ENCODE measurements at regions not wholly inside any gene's neighbourhood (a gene's known extent, or its start where the extent isn't known, plus 50 kb on each side); places are given as distances from the start of the nearest gene placed in this dataset.

DNA sequence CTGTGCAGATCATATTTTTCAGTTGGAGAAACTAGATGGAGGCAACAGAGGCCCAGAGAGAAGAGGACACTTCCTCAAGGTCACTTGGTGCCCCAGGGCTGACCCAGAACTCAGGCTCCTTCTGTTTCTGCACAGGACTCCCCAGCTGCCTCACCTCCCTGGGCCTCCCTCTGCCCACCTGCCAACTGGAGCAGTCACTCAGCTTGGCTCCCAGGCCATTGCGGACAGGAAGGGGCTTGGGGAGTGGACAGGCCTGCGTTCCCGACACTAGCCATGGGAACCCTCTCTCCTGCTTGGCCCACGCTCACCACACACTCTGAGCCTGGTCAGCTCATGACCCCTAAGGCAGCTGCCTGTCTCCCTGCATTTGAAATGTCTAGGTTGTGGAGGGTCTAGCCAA, 78.1 kb upstream of the BRD7 start:
- Mint-ChIP-seq H3K4me1 (peaks cover 52% of the 10 kb centered on the region), H3K9me3 (peaks cover 13% of the 10 kb centered on the region), H3K4me3 (no peak overlapping the region), H3K27me3 (ENCODE audit: low read depth) (peaks cover 4% of the 10 kb centered on the region), H3K27ac (no peak overlapping the region), H3K36me3 (peaks cover 6% of the 10 kb centered on the region)
- DNase-seq (ENCODE audit: low spot score) (no peak), ATAC-seq (no peak)
- ChIA-PET POLR2A (no interaction called here), CTCF (interaction anchor here (1.1 to 4.0 kb wide), 3 partner anchors 147 to 221 kb away, joined by 3 to 12 read pairs (median 4); no protein-coding TSS in a partner anchor)
- TF ChIP-seq TP53 (CRISPR knock-in tag; IDR thresholded peaks at IDR 0.05) (no peak), NR3C1 (CRISPR knock-in tag; conservative IDR thresholded peaks at IDR 0.05; ENCODE audit: low read depth) (no peak), HMGA2 (CRISPR knock-in tag; IDR thresholded peaks at IDR 0.05) (no peak), ATF1 (CRISPR knock-in tag; IDR thresholded peaks at IDR 0.05) (no peak), FOXK1 (CRISPR knock-in tag; IDR thresholded peaks at IDR 0.05) (no peak), NR1H2 (CRISPR knock-in tag; IDR thresholded peaks at IDR 0.05) (no peak), MYBL2 (CRISPR knock-in tag; IDR thresholded peaks at IDR 0.05) (no peak), JAZF1 (CRISPR knock-in tag; IDR thresholded peaks at IDR 0.05) (no peak), ZNF423 (CRISPR knock-in tag; IDR thresholded peaks at IDR 0.05) (no peak), ZNF425 (CRISPR knock-in tag; conservative IDR thresholded peaks at IDR 0.05) (no peak), EMX1 (CRISPR knock-in tag; IDR thresholded peaks at IDR 0.05) (no peak), ZSCAN18 (CRISPR knock-in tag; IDR thresholded peaks at IDR 0.05) (no peak), ZNF121 (CRISPR knock-in tag; IDR thresholded peaks at IDR 0.05) (no peak), SMAD4 (CRISPR knock-in tag; IDR thresholded peaks at IDR 0.05) (no peak)
- TF ChIP-seq, protein P1, sequence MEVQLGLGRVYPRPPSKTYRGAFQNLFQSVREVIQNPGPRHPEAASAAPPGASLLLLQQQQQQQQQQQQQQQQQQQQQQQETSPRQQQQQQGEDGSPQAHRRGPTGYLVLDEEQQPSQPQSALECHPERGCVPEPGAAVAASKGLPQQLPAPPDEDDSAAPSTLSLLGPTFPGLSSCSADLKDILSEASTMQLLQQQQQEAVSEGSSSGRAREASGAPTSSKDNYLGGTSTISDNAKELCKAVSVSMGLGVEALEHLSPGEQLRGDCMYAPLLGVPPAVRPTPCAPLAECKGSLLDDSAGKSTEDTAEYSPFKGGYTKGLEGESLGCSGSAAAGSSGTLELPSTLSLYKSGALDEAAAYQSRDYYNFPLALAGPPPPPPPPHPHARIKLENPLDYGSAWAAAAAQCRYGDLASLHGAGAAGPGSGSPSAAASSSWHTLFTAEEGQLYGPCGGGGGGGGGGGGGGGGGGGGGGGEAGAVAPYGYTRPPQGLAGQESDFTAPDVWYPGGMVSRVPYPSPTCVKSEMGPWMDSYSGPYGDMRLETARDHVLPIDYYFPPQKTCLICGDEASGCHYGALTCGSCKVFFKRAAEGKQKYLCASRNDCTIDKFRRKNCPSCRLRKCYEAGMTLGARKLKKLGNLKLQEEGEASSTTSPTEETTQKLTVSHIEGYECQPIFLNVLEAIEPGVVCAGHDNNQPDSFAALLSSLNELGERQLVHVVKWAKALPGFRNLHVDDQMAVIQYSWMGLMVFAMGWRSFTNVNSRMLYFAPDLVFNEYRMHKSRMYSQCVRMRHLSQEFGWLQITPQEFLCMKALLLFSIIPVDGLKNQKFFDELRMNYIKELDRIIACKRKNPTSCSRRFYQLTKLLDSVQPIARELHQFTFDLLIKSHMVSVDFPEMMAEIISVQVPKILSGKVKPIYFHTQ (CRISPR knock-in tag; IDR thresholded peaks at IDR 0.05), result no peak
- TF ChIP-seq, protein P2, sequence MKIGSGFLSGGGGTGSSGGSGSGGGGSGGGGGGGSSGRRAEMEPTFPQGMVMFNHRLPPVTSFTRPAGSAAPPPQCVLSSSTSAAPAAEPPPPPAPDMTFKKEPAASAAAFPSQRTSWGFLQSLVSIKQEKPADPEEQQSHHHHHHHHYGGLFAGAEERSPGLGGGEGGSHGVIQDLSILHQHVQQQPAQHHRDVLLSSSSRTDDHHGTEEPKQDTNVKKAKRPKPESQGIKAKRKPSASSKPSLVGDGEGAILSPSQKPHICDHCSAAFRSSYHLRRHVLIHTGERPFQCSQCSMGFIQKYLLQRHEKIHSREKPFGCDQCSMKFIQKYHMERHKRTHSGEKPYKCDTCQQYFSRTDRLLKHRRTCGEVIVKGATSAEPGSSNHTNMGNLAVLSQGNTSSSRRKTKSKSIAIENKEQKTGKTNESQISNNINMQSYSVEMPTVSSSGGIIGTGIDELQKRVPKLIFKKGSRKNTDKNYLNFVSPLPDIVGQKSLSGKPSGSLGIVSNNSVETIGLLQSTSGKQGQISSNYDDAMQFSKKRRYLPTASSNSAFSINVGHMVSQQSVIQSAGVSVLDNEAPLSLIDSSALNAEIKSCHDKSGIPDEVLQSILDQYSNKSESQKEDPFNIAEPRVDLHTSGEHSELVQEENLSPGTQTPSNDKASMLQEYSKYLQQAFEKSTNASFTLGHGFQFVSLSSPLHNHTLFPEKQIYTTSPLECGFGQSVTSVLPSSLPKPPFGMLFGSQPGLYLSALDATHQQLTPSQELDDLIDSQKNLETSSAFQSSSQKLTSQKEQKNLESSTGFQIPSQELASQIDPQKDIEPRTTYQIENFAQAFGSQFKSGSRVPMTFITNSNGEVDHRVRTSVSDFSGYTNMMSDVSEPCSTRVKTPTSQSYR (CRISPR knock-in tag; IDR thresholded peaks at IDR 0.05), result no peak
- TF ChIP-seq, protein P3, sequence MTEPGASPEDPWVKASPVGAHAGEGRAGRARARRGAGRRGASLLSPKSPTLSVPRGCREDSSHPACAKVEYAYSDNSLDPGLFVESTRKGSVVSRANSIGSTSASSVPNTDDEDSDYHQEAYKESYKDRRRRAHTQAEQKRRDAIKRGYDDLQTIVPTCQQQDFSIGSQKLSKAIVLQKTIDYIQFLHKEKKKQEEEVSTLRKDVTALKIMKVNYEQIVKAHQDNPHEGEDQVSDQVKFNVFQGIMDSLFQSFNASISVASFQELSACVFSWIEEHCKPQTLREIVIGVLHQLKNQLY (CRISPR knock-in tag; IDR thresholded peaks at IDR 0.05), result no peak

Data from WTC11 (cell line).